ENCODE measurements at regions not wholly inside any gene's neighbourhood (a gene's known extent, or its start where the extent isn't known, plus 50 kb on each side); places are given as distances from the start of the nearest gene placed in this dataset.

GRCh38 chr15:91710080-91710698 is 143.3 kb upstream of the SLCO3A1 start:
- CTCF ChIA-PET, result no interaction called here

GRCh38 chr15:91711384-91712033 is 142.0 kb upstream of the SLCO3A1 start:
- no peaks in the 10 kb centered on the region for H3K9me3 ChIP-seq (ENCODE audit: control insufficient read depth in 1 of 2, insufficient read depth in 1 of 2, low read depth in 1 of 2, low read length in 2 of 2)
- peaks cover 23% of the 10 kb centered on the region; the same call in 1 of the 2 replicates for H3K27me3 ChIP-seq (ENCODE audit: insufficient read depth, low read length)
- no peak overlapping the region for H3K27ac ChIP-seq (ENCODE audit: low read depth, low read length)
- H3K4me1 ChIP-seq (ENCODE audit: control insufficient read depth in 1 of 2, insufficient read depth in 2 of 2, low read length in 2 of 2), result peaks cover 0 to 11% of the 10 kb centered on the region in 2 experiments; a peak in 2 of 4 replicates
- H2AFZ ChIP-seq (ENCODE audit: low read depth, low read length, poor library complexity, severe bottlenecking), result no peak overlapping the region
- H3K4me3 ChIP-seq (replicated peaks in 1 of 2; ENCODE audit: low read depth in 1 of 2, low read length in 2 of 2), result no peak overlapping the region
- no TSS peak for BruUV-seq (replicated peaks)
- no peak overlapping the region for H3K9ac ChIP-seq (ENCODE audit: low read length)
- no peak overlapping the region for H3K4me2 ChIP-seq (ENCODE audit: low read length)
- intact Hi-C loops (cut with micrococcal nuclease), result no loop called here
- RAD21 ChIA-PET (ENCODE audit: low non-redundant PET in 1 of 2, low total read pairs in 2 of 2, uncharacterized antibody in 2 of 2, unreplicated experiment in 2 of 2), result no interaction called here
- POLR2A ChIA-PET, result no interaction called here
- no peak for DNase-seq (ENCODE audit: low read depth, low spot score)
- no peak for TF ChIP-seq ELF1 (IDR thresholded peaks at IDR 0.05; ENCODE audit: borderline replicate concordance, low read depth)
- TF ChIP-seq, protein P1, sequence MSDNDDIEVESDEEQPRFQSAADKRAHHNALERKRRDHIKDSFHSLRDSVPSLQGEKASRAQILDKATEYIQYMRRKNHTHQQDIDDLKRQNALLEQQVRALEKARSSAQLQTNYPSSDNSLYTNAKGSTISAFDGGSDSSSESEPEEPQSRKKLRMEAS (IDR thresholded peaks at IDR 0.05), result no peak
- no peak for TF ChIP-seq RAD21 (IDR thresholded peaks at IDR 0.05; ENCODE audit: low read depth)
- TF ChIP-seq POLR2A (IDR thresholded peaks at IDR 0.05; ENCODE audit: borderline replicate concordance, extremely low read depth, insufficient read depth, insufficient read length), result no peak
- no peak for TF ChIP-seq REST (IDR thresholded peaks at IDR 0.05; ENCODE audit: low read depth)
- TF ChIP-seq JUND (IDR thresholded peaks at IDR 0.05), result no peak
- TF ChIP-seq SRF (IDR thresholded peaks at IDR 0.05; ENCODE audit: low read depth), result no peak
- TF ChIP-seq EZH2phosphoT487 (IDR thresholded peaks at IDR 0.05; ENCODE audit: borderline replicate concordance), result no peak
- TF ChIP-seq ZFX (IDR thresholded peaks at IDR 0.05), result no peak
- no peak for TF ChIP-seq FOSL1 (IDR thresholded peaks at IDR 0.05; ENCODE audit: low read depth)
- CTCF ChIA-PET, result no interaction called here
- ATAC-seq, result no peak
- no peaks in the 10 kb centered on the region for H4K20me1 ChIP-seq (ENCODE audit: insufficient read depth)
- H3K9me2 ChIP-seq (ENCODE audit: insufficient read depth), result no peaks in the 10 kb centered on the region
- H3K79me2 ChIP-seq (ENCODE audit: insufficient read depth, low read length), result no peaks in the 10 kb centered on the region
- H3K36me3 ChIP-seq (ENCODE audit: control insufficient read depth in 1 of 2, insufficient read depth in 2 of 2, low read length in 2 of 2), result no peaks in the 10 kb centered on the region

More at GRCh38 chr15:91710080-91710698, 143.3 kb upstream of the SLCO3A1 start:
- H3K9me2 ChIP-seq (ENCODE audit: insufficient read depth), result no peaks in the 10 kb centered on the region
- peaks cover 0 to 11% of the 10 kb centered on the region in 2 experiments; a peak in 2 of 4 replicates for H3K4me1 ChIP-seq (ENCODE audit: control insufficient read depth in 1 of 2, insufficient read depth in 2 of 2, low read length in 2 of 2)
- no peak for ATAC-seq
- peaks cover 21% of the 10 kb centered on the region; the same call in 1 of the 2 replicates for H3K27me3 ChIP-seq (ENCODE audit: insufficient read depth, low read length)
- POLR2A ChIA-PET, result no interaction called here
- intact Hi-C loops (cut with micrococcal nuclease), result no loop called here
- H4K20me1 ChIP-seq (ENCODE audit: insufficient read depth), result no peaks in the 10 kb centered on the region
- DNase-seq (ENCODE audit: low read depth, low spot score), result no peak
- TF ChIP-seq FOSL1 (IDR thresholded peaks at IDR 0.05; ENCODE audit: low read depth), result peak; percentile 48
- TF ChIP-seq JUND (IDR thresholded peaks at IDR 0.05), result peak; percentile 32; the same call in 1 of the 2 replicates
- TF ChIP-seq SRF (IDR thresholded peaks at IDR 0.05; ENCODE audit: low read depth), result no peak
- BruUV-seq (replicated peaks), result no TSS peak
- RAD21 ChIA-PET (ENCODE audit: low non-redundant PET in 1 of 2, low total read pairs in 2 of 2, uncharacterized antibody in 2 of 2, unreplicated experiment in 2 of 2), result no interaction called here
- no peak overlapping the region for H3K9ac ChIP-seq (ENCODE audit: low read length)
- no peak overlapping the region for H3K27ac ChIP-seq (ENCODE audit: low read depth, low read length)
- no peaks in the 10 kb centered on the region for H3K36me3 ChIP-seq (ENCODE audit: control insufficient read depth in 1 of 2, insufficient read depth in 2 of 2, low read length in 2 of 2)
- no peaks in the 10 kb centered on the region for H3K9me3 ChIP-seq (ENCODE audit: control insufficient read depth in 1 of 2, insufficient read depth in 1 of 2, low read depth in 1 of 2, low read length in 2 of 2)
- no peak overlapping the region for H3K4me3 ChIP-seq (replicated peaks in 1 of 2; ENCODE audit: low read depth in 1 of 2, low read length in 2 of 2)
- no peak overlapping the region for H2AFZ ChIP-seq (ENCODE audit: low read depth, low read length, poor library complexity, severe bottlenecking)
- 0 out of 2 replicates have a peak overlapping the region, but pooled peaks have one; percentile 12 for H3K4me2 ChIP-seq (ENCODE audit: low read length)
- no peaks in the 10 kb centered on the region for H3K79me2 ChIP-seq (ENCODE audit: insufficient read depth, low read length)

Measured in HCT116 (cell line).